ENCODE measurements at regions not wholly inside any gene's neighbourhood (a gene's known extent, or its start where the extent isn't known, plus 50 kb on each side); places are given as distances from the start of the nearest gene placed in this dataset.
"Not testable (repeated sequence)": the region's sequence is repeated elsewhere in the genome, so short reads cannot be mapped to it uniquely, and the experiment has no call there.

GRCh38 chr14:105621479-105622328 lies 95.3 kb downstream of the TMEM121 start:
- not testable (repeated sequence) for DNase-seq (ENCODE audit: low read depth)

GRCh38 chr14:105622329-105622955 lies 96.1 kb downstream of the TMEM121 start:
- DNase-seq (ENCODE audit: low read depth): no peak

GRCh38 chr14:105623178-105623577 lies 96.8 kb downstream of the TMEM121 start:
- DNase-seq (ENCODE audit: low read depth): not testable (repeated sequence)

GRCh38 chr14:105624346-105624745 lies 98.0 kb downstream of the TMEM121 start:
- DNase-seq (ENCODE audit: low read depth): not testable (repeated sequence)

- not testable (repeated sequence) for DNase-seq (ENCODE audit: low read depth)
Observed at GRCh38 chr14:105624749-105625434, 98.5 kb downstream of the TMEM121 start.

- DNase-seq (ENCODE audit: low read depth): not testable (repeated sequence)
Observed at GRCh38 chr14:105625448-105625847, 99.1 kb downstream of the TMEM121 start.

- DNase-seq (ENCODE audit: low read depth): not testable (repeated sequence)
Observed at GRCh38 chr14:105626111-105626510, 99.7 kb downstream of the TMEM121 start.

GRCh38 chr14:105626651-105627050 lies 100.3 kb downstream of the TMEM121 start:
- not testable (repeated sequence) for DNase-seq (ENCODE audit: low read depth)

- not testable (repeated sequence) for DNase-seq (ENCODE audit: low read depth)
Observed at GRCh38 chr14:105627287-105627686, 100.9 kb downstream of the TMEM121 start.

GRCh38 chr14:105627701-105628100 lies 101.3 kb downstream of the TMEM121 start:
- no peak for DNase-seq (ENCODE audit: low read depth)

- DNase-seq (ENCODE audit: low read depth): not testable (repeated sequence)
Observed at GRCh38 chr14:105628126-105628525, 101.7 kb downstream of the TMEM121 start.

GRCh38 chr14:105628531-105629067 lies 102.2 kb downstream of the TMEM121 start:
- DNase-seq (ENCODE audit: low read depth): not testable (repeated sequence)

- not testable (repeated sequence) for DNase-seq (ENCODE audit: low read depth)
Observed at GRCh38 chr14:105629091-105629885, 102.9 kb downstream of the TMEM121 start.

- no peak for DNase-seq (ENCODE audit: low read depth)
Observed at GRCh38 chr14:105629886-105630215, 103.5 kb downstream of the TMEM121 start.

GRCh38 chr14:105630293-105630934 lies 104.0 kb downstream of the TMEM121 start:
- DNase-seq (ENCODE audit: low read depth): not testable (repeated sequence)

- not testable (repeated sequence) for DNase-seq (ENCODE audit: low read depth)
Observed at GRCh38 chr14:105630935-105631779, 104.8 kb downstream of the TMEM121 start.

GRCh38 chr14:105632010-105632409 lies 105.6 kb downstream of the TMEM121 start:
- DNase-seq (ENCODE audit: low read depth): no peak

GRCh38 chr14:105633596-105633995 lies 107.2 kb downstream of the TMEM121 start:
- not testable (repeated sequence) for DNase-seq (ENCODE audit: low read depth)

GRCh38 chr14:105635560-105635959 lies 109.2 kb downstream of the TMEM121 start:
- DNase-seq (ENCODE audit: low read depth): no peak

- not testable (repeated sequence) for DNase-seq (ENCODE audit: low read depth)
Observed at GRCh38 chr14:105636021-105636420, 109.6 kb downstream of the TMEM121 start.

Data from stimulated activated CD8-positive, alpha-beta memory T cell treated with anti-CD3 and anti-CD28 coated beads, Interleukin-15, amount 100 ng/mL, for 24 hours (primary cell).